HFF-Myc (cell line): ENCODE measurements at regions not wholly inside any gene's neighbourhood (a gene's known extent, or its start where the extent isn't known, plus 50 kb on each side); places are given as distances from the start of the nearest gene placed in this dataset.

Experiments used
- DNase-seq: peaks from one replicate; pipeline ENCODE4 v3.0.0-alpha.2; 2011; ENCODE audit warnings: low read depth; ENCODE audit errors: extremely low read depth
- H3K4me3 ChIP-seq: replicated peaks from 2 replicates; pipeline ENCODE4 v1.5.1; 2011; ENCODE audit warnings: low read depth, mild to moderate bottlenecking, control low read depth, low read length
- CTCF ChIP-seq: IDR thresholded peaks from 2 replicates; pipeline ENCODE4 v1.5.1; 2012; ENCODE audit warnings: mild to moderate bottlenecking, low read depth, low read length, control low read depth; ENCODE audit errors: missing control alignments

- TF ChIP-seq CTCF = no peak
- DNase-seq = no peak
- no peak overlapping the region for H3K4me3 ChIP-seq
These were observed 70.2 kb upstream of the PDE1C start for GRCh38 chr7:32140210-32140939.

GRCh38 chr7:32137059-32137458 lies 66.9 kb upstream of the PDE1C start:
- TF ChIP-seq CTCF = no peak
- DNase-seq = no peak
- H3K4me3 ChIP-seq = no peak overlapping the region

DNA sequence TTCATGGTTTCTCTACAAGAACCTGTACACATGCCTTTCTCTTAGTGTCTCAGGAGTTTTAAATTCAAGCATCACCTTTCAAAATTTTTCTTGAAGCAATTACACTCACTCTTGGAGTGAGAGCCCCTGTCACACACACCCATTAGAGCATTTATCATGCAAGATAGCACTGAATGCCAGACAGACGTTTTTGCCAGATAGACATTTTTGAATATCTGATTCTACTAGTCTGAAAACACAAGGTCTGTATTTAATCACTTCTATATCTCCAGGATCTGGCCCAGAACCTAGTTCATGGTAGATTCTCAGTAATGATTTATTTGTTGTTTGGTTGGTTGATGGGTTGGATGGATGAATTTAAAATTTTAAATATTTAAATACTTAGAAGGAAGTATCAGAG lies 60.9 kb upstream of the PDE1C start:
- TF ChIP-seq CTCF = no peak
- DNase-seq = no peak
- H3K4me3 ChIP-seq = no peak overlapping the region

DNA sequence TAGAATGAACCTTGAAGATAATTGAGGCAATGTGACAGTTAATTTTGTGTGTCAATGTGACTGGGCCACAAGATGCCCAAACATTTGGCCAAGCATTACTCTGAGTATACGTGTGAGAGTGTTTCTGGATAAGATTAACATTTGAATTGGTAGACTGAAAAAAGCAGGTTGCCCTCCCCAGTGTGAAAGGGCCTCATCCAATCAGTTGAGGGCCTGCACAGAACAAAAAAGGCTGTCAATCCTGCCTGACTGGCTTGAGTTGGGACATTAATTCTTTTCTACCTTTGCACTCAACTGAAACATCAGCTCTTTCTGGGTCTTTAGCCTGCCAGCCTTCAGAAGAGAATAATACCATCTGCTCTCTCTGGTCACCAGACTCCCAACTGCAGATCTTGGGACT lies 56.6 kb upstream of the PDE1C start:
- DNase-seq = no peak
- TF ChIP-seq CTCF = no peak
- no peak overlapping the region for H3K4me3 ChIP-seq
